Activated CD8-positive, alpha-beta T cell treated with anti-CD3 and anti-CD28 coated beads for 36 hours (primary cell): ENCODE measurements at regions not wholly inside any gene's neighbourhood (a gene's known extent, or its start where the extent isn't known, plus 50 kb on each side); places are given as distances from the start of the nearest gene placed in this dataset.

Experiments
- ATAC-seq: fragments of 200-7000 bp; cut with Tn5 transposase; one replicate; pipeline ENCODE4 v1.10.0; 2021; ENCODE audit warnings: mild to moderate bottlenecking, moderate library complexity
- CTCF ChIA-PET: fragments of 350-600 bp; sonication (Branson Sonifier 250); formaldehyde crosslinking; loops from one replicate; lab custom pipeline; 2021; ENCODE audit warnings: antibody characterized with exemption; lab: Charles Lee
- POLR2A ChIA-PET: fragments of 350-600 bp; sonication (Branson Sonifier 250); formaldehyde crosslinking; loops from one replicate; lab custom pipeline; 2021; ENCODE audit warnings: antibody characterized with exemption; lab: Charles Lee
- DNase-seq: peaks from one replicate; pipeline ENCODE4 v3.0.0-alpha.2; 2020
- H3K27ac Mint-ChIP-seq: one replicate; pipeline ENCODE4 v1.8.0; 2021; ENCODE audit warnings: mild to moderate bottlenecking, mixed read lengths
- H3K27me3 Mint-ChIP-seq: one replicate; pipeline ENCODE4 v1.8.0; 2021; ENCODE audit warnings: mixed read lengths
- H3K36me3 Mint-ChIP-seq: one replicate; pipeline ENCODE4 v1.8.0; 2021; ENCODE audit warnings: low read depth, mixed read lengths
- H3K4me1 Mint-ChIP-seq: one replicate; pipeline ENCODE4 v1.8.0; 2021; ENCODE audit warnings: low read depth, mixed read lengths
- H3K4me3 Mint-ChIP-seq: one replicate; pipeline ENCODE4 v1.8.0; 2021; ENCODE audit warnings: mild to moderate bottlenecking, moderate library complexity, mixed read lengths
- H3K9me3 Mint-ChIP-seq: one replicate; pipeline ENCODE4 v1.8.0; 2021; ENCODE audit warnings: mixed read lengths
- CTCF ChIP-seq: fragments of 200-600 bp; IDR thresholded peaks from one replicate; pipeline ENCODE4 v1.8.0; 2022; ENCODE audit warnings: antibody characterized with exemption, mild to moderate bottlenecking
- intact Hi-C: fragments of 100-400 bp; cut with micrococcal nuclease; formaldehyde crosslinking; loops from one replicate; pipeline ENCODE4 v1.10.0; 2022

GRCh38 chr22:17281440-17281841 lies 62.2 kb upstream of the ADA2 start:
- CTCF ChIA-PET = interaction anchor here (1.1 kb wide), 1 partner anchor 67 kb away, joined by 3 read pairs; no protein-coding TSS in a partner anchor
- ATAC-seq = peak; percentile 78
- intact Hi-C loops = no loop called here

GRCh38 chr22:17281026-17281425 lies 61.8 kb upstream of the ADA2 start:
- peak; percentile 2 for ATAC-seq
- TF ChIP-seq CTCF = no peak
- no peaks in the 10 kb centered on the region for H3K36me3 Mint-ChIP-seq
- DNase-seq = no peak
- POLR2A ChIA-PET = interaction anchor here (0.6 to 1.2 kb wide), 3 partner anchors 44 to 80 kb away, joined by 4 to 5 read pairs (median 5); no protein-coding TSS in a partner anchor
- no peaks in the 10 kb centered on the region for H3K9me3 Mint-ChIP-seq
- CTCF ChIA-PET = interaction anchor here (1.1 to 1.9 kb wide), 2 partner anchors 12 to 67 kb away, joined by 3 to 6 read pairs; no protein-coding TSS in a partner anchor
- H3K27ac Mint-ChIP-seq = peak overlapping the region; percentile 78
- peaks cover 2% of the 10 kb centered on the region for H3K27me3 Mint-ChIP-seq
- intact Hi-C loops = no loop called here
- peak overlapping the region; percentile 21 for H3K4me3 Mint-ChIP-seq
- peaks cover 16% of the 10 kb centered on the region for H3K4me1 Mint-ChIP-seq

More at GRCh38 chr22:17281440-17281841, 62.2 kb upstream of the ADA2 start:
- peaks cover 2% of the 10 kb centered on the region for H3K27me3 Mint-ChIP-seq
- POLR2A ChIA-PET = interaction anchor here (0.6 to 0.7 kb wide), 2 partner anchors 45 to 73 kb away, joined by 4 to 5 read pairs; no protein-coding TSS in a partner anchor
- peaks cover 16% of the 10 kb centered on the region for H3K4me1 Mint-ChIP-seq
- H3K4me3 Mint-ChIP-seq = peak overlapping the region; percentile 21
- peak overlapping the region; percentile 78 for H3K27ac Mint-ChIP-seq
- no peaks in the 10 kb centered on the region for H3K36me3 Mint-ChIP-seq
- DNase-seq = peak; percentile 41
- no peaks in the 10 kb centered on the region for H3K9me3 Mint-ChIP-seq
- TF ChIP-seq CTCF = no peak

- intact Hi-C loops = no loop called here
- H3K9me3 Mint-ChIP-seq = no peaks in the 10 kb centered on the region
- POLR2A ChIA-PET = interaction anchor here (0.6 kb wide), 2 partner anchors 14 to 127 kb away, joined by 3 read pairs; no protein-coding TSS in a partner anchor
- CTCF ChIA-PET = interaction anchor here (1.1 to 1.4 kb wide), 2 partner anchors 15 to 104 kb away, joined by 4 to 5 read pairs; no protein-coding TSS in a partner anchor
- no peak for TF ChIP-seq CTCF
- H3K4me1 Mint-ChIP-seq = peaks cover 13% of the 10 kb centered on the region
- DNase-seq (no peak), ATAC-seq (no peak)
- no peak overlapping the region for H3K4me3 Mint-ChIP-seq
- no peaks in the 10 kb centered on the region for H3K27me3 Mint-ChIP-seq
- H3K27ac Mint-ChIP-seq = peak overlapping the region; percentile 0
- H3K36me3 Mint-ChIP-seq = no peaks in the 10 kb centered on the region
Observed at GRCh38 chr22:17272511-17272991, 53.3 kb upstream of the ADA2 start.

GRCh38 chr22:17271711-17272451 lies 52.6 kb upstream of the ADA2 start:
- Mint-ChIP-seq H3K4me3 (no peak overlapping the region), H3K27me3 (no peaks in the 10 kb centered on the region), H3K27ac (no peak overlapping the region), H3K9me3 (no peaks in the 10 kb centered on the region), H3K36me3 (no peaks in the 10 kb centered on the region), H3K4me1 (peaks cover 16% of the 10 kb centered on the region)
- DNase-seq (no peak), ATAC-seq (no peak)
- intact Hi-C loops = no loop called here
- ChIA-PET POLR2A (interaction anchor here (0.6 kb wide), 1 partner anchor 127 kb away, joined by 3 read pairs; no protein-coding TSS in a partner anchor), CTCF (interaction anchor here (1.4 kb wide), 1 partner anchor 104 kb away, joined by 4 read pairs; no protein-coding TSS in a partner anchor)
- no peak for TF ChIP-seq CTCF
